ENCODE measurements at regions not wholly inside any gene's neighbourhood (a gene's known extent, or its start where the extent isn't known, plus 50 kb on each side); places are given as distances from the start of the nearest gene placed in this dataset.
"Not testable (repeated sequence)": the region's sequence is repeated elsewhere in the genome, so short reads cannot be mapped to it uniquely, and the experiment has no call there.

- no peak for DNase-seq (ENCODE audit: low read depth)
- H3K4me3 ChIP-seq (ENCODE audit: low read depth, low read length): no peak overlapping the region
- no peak for TF ChIP-seq CTCF (IDR thresholded peaks at IDR 0.05; ENCODE audit: insufficient read depth, low read length)
Measured at GRCh38 chr3:35114686-35115085, 524.6 kb upstream of the ARPP21 start.

GRCh38 chr3:35120026-35120425 is 519.3 kb upstream of the ARPP21 start:
- DNase-seq (ENCODE audit: low read depth): no peak
- TF ChIP-seq CTCF (IDR thresholded peaks at IDR 0.05; ENCODE audit: insufficient read depth, low read length): no peak
- H3K4me3 ChIP-seq (ENCODE audit: low read depth, low read length): no peak overlapping the region

- no peak for TF ChIP-seq CTCF (IDR thresholded peaks at IDR 0.05; ENCODE audit: insufficient read depth, low read length)
- H3K4me3 ChIP-seq (ENCODE audit: low read depth, low read length): no peak overlapping the region
- no peak for DNase-seq (ENCODE audit: low read depth)
Measured at GRCh38 chr3:35137612-35138011, 501.7 kb upstream of the ARPP21 start.

- no peak overlapping the region for H3K4me3 ChIP-seq (ENCODE audit: low read depth, low read length)
- no peak for TF ChIP-seq CTCF (IDR thresholded peaks at IDR 0.05; ENCODE audit: insufficient read depth, low read length)
- DNase-seq (ENCODE audit: low read depth): no peak
Measured at GRCh38 chr3:35141406-35141805, 497.9 kb upstream of the ARPP21 start.

GRCh38 chr3:35144011-35144410 is 495.3 kb upstream of the ARPP21 start:
- DNase-seq (ENCODE audit: low read depth): no peak
- TF ChIP-seq CTCF (IDR thresholded peaks at IDR 0.05; ENCODE audit: insufficient read depth, low read length): no peak
- H3K4me3 ChIP-seq (ENCODE audit: low read depth, low read length): no peak overlapping the region

GRCh38 chr3:35146256-35147035 is 492.9 kb upstream of the ARPP21 start:
- not testable (repeated sequence) for DNase-seq (ENCODE audit: low read depth); H3K4me3 ChIP-seq (ENCODE audit: low read depth, low read length)

GRCh38 chr3:35183927-35184675 is 455.2 kb upstream of the ARPP21 start:
- no peak for DNase-seq (ENCODE audit: low read depth)
- no peak overlapping the region for H3K4me3 ChIP-seq (ENCODE audit: low read depth, low read length)
- TF ChIP-seq CTCF (IDR thresholded peaks at IDR 0.05; ENCODE audit: insufficient read depth, low read length): no peak
